22Rv1 (cell line): ENCODE measurements at regions not wholly inside any gene's neighbourhood (a gene's known extent, or its start where the extent isn't known, plus 50 kb on each side); places are given as distances from the start of the nearest gene placed in this dataset.
"Not testable (repeated sequence)": the region's sequence is repeated elsewhere in the genome, so short reads cannot be mapped to it uniquely, and the experiment has no call there.

Experiments
- CTCF ChIP-seq: fragments of 450-650 bp; IDR thresholded peaks from 2 replicates; pipeline ENCODE4 v1.5.1; 2017; ENCODE audit warnings: mild to moderate bottlenecking
- ZFX ChIP-seq: fragments of 450-650 bp; IDR thresholded peaks from 2 replicates; pipeline ENCODE4 v1.6.1; 2017; ENCODE audit warnings: antibody characterized with exemption, borderline replicate concordance

- TF ChIP-seq CTCF, ZFX: not testable (repeated sequence)
Measured at GRCh38 chr4:87924146-87924545, 51.4 kb upstream of the SPP1 start.
